ENCODE measurements at regions not wholly inside any gene's neighbourhood (a gene's known extent, or its start where the extent isn't known, plus 50 kb on each side); places are given as distances from the start of the nearest gene placed in this dataset.

DNA sequence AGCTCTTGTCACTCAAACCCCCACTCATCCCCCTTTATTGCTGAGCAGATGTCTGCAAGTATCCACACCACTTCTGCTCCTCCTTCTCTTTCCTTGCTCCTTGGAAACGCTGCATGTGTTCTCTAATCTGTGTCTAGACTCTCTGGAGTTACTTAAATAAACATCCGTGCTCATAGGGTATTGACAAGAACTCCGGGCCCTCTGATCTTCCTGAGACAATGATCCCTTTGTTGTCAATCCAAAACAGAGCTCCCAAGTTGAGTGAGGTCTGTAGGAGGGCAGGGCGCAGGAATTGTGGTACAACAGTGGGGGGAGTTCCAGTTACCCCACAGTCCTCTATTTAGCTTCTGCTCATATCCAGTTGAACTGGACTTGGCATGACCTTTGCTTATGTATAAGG lies 489.0 kb downstream of the SNAPC1 start:
- TF ChIP-seq, protein P1, sequence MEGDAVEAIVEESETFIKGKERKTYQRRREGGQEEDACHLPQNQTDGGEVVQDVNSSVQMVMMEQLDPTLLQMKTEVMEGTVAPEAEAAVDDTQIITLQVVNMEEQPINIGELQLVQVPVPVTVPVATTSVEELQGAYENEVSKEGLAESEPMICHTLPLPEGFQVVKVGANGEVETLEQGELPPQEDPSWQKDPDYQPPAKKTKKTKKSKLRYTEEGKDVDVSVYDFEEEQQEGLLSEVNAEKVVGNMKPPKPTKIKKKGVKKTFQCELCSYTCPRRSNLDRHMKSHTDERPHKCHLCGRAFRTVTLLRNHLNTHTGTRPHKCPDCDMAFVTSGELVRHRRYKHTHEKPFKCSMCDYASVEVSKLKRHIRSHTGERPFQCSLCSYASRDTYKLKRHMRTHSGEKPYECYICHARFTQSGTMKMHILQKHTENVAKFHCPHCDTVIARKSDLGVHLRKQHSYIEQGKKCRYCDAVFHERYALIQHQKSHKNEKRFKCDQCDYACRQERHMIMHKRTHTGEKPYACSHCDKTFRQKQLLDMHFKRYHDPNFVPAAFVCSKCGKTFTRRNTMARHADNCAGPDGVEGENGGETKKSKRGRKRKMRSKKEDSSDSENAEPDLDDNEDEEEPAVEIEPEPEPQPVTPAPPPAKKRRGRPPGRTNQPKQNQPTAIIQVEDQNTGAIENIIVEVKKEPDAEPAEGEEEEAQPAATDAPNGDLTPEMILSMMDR (IDR thresholded peaks at IDR 0.05), result no peak
- Mint-ChIP-seq H3K27ac (ENCODE audit: unreplicated experiment) (no peak overlapping the region), H3K9me3 (ENCODE audit: unreplicated experiment) (no peaks in the 10 kb centered on the region), H3K4me1 (ENCODE audit: unreplicated experiment) (no peaks in the 10 kb centered on the region), H3K4me3 (ENCODE audit: unreplicated experiment) (no peak overlapping the region), H3K36me3 (ENCODE audit: unreplicated experiment) (no peaks in the 10 kb centered on the region), H3K27me3 (ENCODE audit: unreplicated experiment) (peaks cover 21% of the 10 kb centered on the region)
- DNase-seq (ENCODE audit: extremely low spot score, unreplicated experiment), result no peak

- Mint-ChIP-seq H3K27me3 (ENCODE audit: unreplicated experiment) (peaks cover 35% of the 10 kb centered on the region), H3K27ac (ENCODE audit: unreplicated experiment) (no peak overlapping the region), H3K4me3 (ENCODE audit: unreplicated experiment) (no peak overlapping the region), H3K9me3 (ENCODE audit: unreplicated experiment) (no peaks in the 10 kb centered on the region), H3K4me1 (ENCODE audit: unreplicated experiment) (no peaks in the 10 kb centered on the region), H3K36me3 (ENCODE audit: unreplicated experiment) (no peaks in the 10 kb centered on the region)
- DNase-seq (ENCODE audit: extremely low spot score, unreplicated experiment), result no peak
- TF ChIP-seq, protein P1 (IDR thresholded peaks at IDR 0.05), result no peak
These were observed 491.0 kb downstream of the SNAPC1 start for GRCh38 chr14:62253171-62253570.

DNA sequence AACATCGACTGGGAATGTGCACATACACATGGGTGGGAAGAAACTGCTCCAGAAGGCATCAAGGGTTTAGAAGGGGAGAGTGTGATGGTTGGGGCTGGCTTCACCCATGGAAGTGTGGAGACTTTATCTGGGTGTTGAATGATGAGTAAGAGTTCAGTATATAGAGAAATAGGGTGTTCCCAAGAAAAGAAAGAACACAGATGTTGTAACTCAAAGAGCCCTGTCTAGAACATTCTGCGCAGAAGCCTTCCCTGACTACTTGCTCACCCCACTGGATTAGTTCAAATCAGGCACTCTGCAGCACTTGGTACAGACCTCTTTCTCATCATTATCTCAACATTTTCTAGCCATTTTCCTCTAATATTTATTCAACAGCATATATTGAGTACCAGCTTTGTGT lies 491.7 kb downstream of the SNAPC1 start:
- no peaks in the 10 kb centered on the region for H3K36me3 Mint-ChIP-seq (ENCODE audit: unreplicated experiment)
- H3K4me3 Mint-ChIP-seq (ENCODE audit: unreplicated experiment), result no peak overlapping the region
- TF ChIP-seq, protein P1 (IDR thresholded peaks at IDR 0.05), result no peak
- no peaks in the 10 kb centered on the region for H3K4me1 Mint-ChIP-seq (ENCODE audit: unreplicated experiment)
- H3K27me3 Mint-ChIP-seq (ENCODE audit: unreplicated experiment), result peaks cover 37% of the 10 kb centered on the region
- no peak for DNase-seq (ENCODE audit: extremely low spot score, unreplicated experiment)
- no peaks in the 10 kb centered on the region for H3K9me3 Mint-ChIP-seq (ENCODE audit: unreplicated experiment)
- no peak overlapping the region for H3K27ac Mint-ChIP-seq (ENCODE audit: unreplicated experiment)

DNA sequence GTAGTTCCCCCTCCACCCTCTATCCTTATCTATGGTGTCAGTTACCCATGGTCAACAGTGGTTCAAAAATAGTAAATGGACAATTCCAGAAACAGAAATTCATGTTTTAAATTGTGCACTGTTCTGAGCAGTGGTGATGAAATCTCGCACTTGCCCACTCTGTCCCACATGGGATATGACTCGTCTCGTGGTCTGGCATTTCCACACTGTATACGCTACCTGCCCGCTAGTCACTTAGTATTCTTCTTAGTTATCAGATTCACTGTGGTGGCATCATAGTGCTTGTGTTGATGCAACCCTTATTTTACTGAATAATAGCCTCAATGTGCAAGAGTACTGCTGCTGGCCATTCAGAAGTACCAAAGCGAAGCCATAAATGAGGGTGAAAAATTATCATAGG lies 507.0 kb downstream of the SNAPC1 start:
- H3K36me3 Mint-ChIP-seq (ENCODE audit: unreplicated experiment), result no peaks in the 10 kb centered on the region
- TF ChIP-seq, protein P1 (IDR thresholded peaks at IDR 0.05), result no peak
- no peaks in the 10 kb centered on the region for H3K4me1 Mint-ChIP-seq (ENCODE audit: unreplicated experiment)
- DNase-seq (ENCODE audit: extremely low spot score, unreplicated experiment), result no peak
- no peaks in the 10 kb centered on the region for H3K9me3 Mint-ChIP-seq (ENCODE audit: unreplicated experiment)
- H3K4me3 Mint-ChIP-seq (ENCODE audit: unreplicated experiment), result no peak overlapping the region
- H3K27ac Mint-ChIP-seq (ENCODE audit: unreplicated experiment), result no peak overlapping the region
- H3K27me3 Mint-ChIP-seq (ENCODE audit: unreplicated experiment), result peaks cover 23% of the 10 kb centered on the region

GRCh38 chr14:62270236-62270635 lies 508.0 kb downstream of the SNAPC1 start:
- DNase-seq (ENCODE audit: extremely low spot score, unreplicated experiment), result no peak
- Mint-ChIP-seq H3K4me3 (ENCODE audit: unreplicated experiment) (no peak overlapping the region), H3K27me3 (ENCODE audit: unreplicated experiment) (peaks cover 21% of the 10 kb centered on the region), H3K36me3 (ENCODE audit: unreplicated experiment) (no peaks in the 10 kb centered on the region), H3K9me3 (ENCODE audit: unreplicated experiment) (no peaks in the 10 kb centered on the region), H3K4me1 (ENCODE audit: unreplicated experiment) (no peaks in the 10 kb centered on the region), H3K27ac (ENCODE audit: unreplicated experiment) (no peak overlapping the region)
- TF ChIP-seq, protein P1 (IDR thresholded peaks at IDR 0.05), result no peak
